Ecto neural progenitor cell (in vitro differentiated cells): ENCODE measurements at regions not wholly inside any gene's neighbourhood (a gene's known extent, or its start where the extent isn't known, plus 50 kb on each side); places are given as distances from the start of the nearest gene placed in this dataset.

Source experiments
- DNase-seq: peaks from one replicate; pipeline ENCODE4 v3.0.0-alpha.2; 2018; ENCODE audit warnings: low spot score

DNA sequence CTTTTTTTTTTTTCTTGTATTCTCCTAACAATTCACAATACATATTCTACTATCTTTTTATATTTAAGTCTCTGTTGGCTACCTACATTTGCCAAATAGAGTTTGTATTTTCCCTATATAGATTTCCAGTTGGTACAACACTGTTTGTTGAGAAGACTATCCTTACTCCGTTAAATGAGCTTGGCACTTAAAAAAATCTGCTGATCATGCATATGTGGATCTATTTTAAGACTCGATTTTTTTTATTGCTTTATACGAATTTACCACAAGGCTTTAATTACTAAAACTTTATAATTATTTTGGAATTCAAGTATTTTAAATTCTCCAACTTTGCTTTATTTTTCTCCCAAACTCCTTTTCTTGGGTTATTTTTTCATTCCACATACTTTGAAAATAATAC lies 855.6 kb downstream of the C6orf118 start:
- no peak for DNase-seq

DNA sequence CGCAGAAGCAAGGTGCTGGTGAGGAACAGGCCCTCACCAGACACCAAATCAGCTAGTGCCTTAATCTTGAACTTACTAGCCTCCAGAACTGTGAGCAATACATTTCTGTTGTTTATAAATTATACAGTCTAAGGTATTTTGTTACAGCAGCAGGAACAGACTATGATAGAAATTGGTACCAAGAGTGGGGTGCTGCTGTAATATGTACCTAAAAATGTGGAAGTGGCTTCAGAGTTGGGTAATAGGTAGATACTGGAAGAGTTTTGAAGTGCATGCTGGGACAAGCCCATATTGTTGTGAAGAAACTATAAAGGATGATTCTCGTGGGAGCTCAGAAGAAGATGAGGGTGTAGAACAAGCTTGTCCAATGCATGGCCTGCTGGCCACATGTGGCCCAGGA lies 866.8 kb downstream of the C6orf118 start:
- DNase-seq = no peak

DNA sequence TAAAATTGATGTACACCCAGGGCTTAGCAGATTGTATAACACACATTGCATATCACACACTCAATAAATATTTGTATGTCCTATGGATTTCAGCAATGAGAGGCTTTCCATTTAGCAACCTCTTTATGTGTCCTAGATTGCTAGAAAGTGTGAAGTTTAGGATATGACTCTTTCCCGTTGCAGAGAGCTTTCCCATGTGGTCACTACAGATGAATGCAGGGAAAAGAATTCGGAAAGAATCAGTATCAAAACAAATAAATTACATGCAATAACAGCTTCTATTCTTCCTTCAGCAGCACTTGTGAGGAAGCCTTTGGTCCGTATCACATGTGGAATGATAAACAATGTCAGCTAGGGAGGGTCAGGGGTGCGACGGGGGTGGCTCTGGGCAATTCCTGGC lies 870.1 kb downstream of the C6orf118 start:
- DNase-seq = no peak

DNA sequence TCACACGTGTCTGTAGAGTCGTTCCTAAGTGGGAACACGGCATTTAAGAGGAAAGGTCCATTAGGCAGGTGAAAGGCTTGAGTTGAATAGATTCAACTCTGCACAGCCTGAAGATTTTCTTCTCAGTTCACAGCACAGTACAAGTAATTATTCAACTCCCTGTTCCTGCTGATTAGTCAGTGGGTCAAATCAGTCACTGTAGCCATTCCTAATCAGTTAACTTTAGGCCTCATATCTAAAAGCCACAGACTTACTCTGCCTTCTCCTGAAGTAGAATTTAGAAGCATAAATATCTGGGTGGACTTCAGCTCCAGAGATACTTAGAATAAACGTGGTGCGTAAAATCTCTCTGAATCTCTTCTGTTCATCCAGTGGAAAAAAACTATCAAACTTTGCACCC lies 872.4 kb downstream of the C6orf118 start:
- DNase-seq = no peak

DNA sequence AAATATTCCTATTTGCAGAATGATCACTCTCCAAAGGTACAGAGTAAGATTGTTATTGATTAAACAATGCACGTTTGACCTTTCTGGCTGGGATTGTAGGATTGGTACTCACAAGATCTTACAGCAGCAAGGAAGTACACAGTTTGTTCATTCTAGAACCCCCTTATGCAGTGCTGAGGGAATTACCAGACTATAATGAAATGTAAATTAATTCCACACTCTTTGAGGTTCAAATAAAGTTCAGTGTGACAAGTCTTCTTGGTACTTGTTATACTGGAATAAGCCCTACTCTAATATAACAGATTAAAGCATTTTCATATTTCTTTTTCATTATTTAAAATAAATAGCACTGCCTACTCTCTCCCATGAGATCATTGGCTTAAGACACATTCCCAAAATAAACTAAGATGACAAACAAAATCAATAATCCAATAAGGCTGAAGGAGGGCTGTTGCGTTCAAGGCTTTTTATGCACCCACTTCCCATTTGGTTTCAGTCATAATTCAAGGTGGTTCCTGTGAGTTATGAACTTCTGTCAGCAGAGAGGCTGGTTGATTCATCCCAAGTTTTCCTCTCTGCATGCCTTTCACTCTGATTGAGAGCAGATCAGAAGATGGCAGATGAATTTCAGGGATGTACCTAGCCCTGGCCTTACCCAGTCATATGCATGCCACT lies 881.5 kb downstream of the C6orf118 start:
- DNase-seq = no peak

DNA sequence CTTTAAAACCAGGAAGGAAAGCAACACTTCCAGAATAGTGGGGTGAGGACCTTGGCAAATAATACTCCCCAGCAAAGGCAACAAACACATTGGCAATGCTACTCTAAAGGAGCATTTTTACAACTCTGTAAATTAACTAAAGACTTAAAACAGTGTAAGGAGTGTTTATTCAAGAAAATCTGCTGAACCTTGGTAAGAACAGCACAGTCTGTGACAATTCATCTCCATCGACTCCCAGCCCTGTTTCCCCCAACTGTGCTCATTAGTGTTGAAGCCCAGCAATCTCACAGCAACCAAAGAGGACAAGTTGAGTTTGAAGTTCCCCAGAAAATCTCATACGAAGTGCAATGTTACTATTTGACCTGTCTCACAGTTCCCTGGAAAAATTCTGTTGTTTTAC lies 884.9 kb downstream of the C6orf118 start:
- no peak for DNase-seq

DNA sequence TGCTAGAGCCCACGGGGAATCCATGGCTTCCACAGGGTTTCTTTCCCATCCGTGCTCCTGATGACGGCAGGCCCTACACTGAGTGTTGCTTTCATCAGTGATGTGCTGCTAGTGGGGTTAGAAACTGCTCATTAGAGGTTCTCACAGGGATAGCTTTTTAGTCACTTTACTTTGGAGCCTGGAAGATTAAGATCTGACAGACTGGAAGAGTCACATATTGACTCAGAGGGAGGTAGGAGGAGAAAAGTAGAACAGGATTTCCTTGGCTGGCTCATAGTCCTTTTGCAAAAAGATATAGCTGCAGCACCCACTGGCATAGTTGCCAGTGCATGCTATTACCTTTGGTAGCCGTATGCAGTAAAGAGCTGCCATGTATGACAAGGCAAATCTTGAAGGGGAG lies 890.3 kb downstream of the C6orf118 start:
- DNase-seq = no peak

DNA sequence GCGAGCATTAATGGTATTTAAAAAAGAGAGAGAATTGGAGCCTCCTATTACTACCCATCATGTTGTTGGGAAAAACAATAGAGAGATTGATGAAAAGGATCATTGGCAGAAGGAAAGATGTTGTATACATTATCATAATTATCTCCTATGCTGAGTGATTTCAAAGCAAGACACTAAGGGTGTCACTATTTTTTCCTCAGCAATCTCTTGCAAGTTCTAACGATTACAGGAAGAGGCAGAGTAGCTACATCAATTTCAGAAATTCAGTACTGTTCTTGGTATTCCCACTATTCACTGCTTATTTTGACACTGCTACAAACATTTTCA lies 891.2 kb downstream of the C6orf118 start:
- DNase-seq = no peak

DNA sequence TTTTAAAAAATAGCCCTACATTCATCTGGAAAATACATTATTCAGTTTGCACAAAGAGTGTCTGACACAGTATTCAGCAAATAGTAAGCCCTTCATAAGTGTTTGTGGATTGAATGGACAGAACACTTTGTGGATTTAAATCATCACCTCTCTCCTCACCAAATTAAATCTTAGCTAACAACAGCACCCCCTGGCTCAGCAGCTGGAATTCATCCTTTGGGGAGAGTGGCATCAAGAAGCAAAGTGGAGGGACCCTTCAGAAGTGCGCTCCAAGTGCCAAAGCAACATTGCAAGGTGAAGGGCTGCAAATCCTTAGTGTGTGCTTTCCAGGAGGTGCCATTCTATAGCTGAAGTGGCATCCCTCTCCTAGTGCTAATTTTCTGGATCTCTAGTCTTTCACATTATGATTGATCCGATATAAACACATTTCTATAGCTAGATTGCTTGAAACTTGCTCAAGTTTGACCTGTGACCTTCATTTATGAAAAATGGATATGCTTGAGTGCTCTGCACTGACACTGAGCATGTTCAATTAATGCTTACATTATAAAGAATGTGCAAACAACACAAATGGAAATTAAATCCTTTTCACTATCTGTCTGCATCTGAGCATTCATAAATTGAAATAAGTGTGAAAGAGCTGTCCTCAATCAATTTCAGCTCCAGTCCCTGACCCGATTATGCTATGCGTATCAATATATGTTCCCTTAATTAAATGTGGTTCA lies 891.7 kb downstream of the C6orf118 start:
- no peak for DNase-seq

DNA sequence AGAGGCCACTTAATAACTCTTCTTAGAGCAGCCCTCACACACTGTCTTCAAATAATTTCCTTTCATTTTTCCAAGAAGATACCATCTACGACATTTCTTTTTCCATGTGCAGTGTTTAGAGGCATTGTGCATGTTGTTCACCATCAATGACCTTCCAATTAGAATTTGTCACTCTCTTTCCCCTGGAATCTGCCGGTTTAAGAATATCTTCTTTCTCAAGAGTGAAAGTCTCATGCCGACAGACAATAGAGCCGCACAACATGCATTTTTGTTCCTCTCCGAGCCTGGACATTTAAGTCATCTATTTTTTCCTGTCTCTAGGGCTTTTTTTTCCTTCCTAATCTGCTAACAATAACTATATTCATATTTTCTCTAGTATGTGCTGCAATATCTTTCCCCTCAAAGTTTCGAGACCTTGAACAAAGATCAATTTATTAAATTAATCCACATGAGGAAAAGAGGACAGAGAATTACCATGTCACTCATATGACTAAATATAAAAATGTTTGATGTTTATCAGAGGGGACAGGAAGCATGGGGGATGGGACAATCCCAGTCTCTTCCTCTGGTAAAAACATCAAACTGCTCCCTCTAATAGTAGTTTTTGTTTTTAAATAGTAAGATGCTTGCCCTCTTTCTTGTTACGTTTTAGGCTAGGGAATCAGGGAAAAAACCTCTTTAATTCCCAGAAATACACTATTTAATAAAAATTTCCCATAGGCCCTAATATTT lies 893.4 kb downstream of the C6orf118 start:
- no peak for DNase-seq

DNA sequence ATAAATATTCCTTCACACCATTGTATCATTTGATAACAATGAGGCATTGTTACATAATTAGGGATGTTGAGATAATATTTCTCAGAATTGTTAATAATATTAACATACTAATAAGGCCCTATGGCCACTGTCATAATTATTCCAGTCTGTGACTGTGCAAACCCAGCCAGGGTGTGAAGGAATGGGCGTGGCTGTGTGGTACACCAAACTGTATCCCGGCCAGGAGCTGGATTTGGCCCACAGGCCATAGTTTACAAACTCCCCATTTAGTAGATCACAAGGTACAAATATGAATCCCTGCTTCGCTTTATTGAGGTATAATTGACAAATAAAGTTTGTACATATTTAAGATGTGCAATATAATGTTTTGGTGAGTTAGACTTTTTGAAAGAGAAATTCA lies 894.7 kb downstream of the C6orf118 start:
- DNase-seq = no peak

DNA sequence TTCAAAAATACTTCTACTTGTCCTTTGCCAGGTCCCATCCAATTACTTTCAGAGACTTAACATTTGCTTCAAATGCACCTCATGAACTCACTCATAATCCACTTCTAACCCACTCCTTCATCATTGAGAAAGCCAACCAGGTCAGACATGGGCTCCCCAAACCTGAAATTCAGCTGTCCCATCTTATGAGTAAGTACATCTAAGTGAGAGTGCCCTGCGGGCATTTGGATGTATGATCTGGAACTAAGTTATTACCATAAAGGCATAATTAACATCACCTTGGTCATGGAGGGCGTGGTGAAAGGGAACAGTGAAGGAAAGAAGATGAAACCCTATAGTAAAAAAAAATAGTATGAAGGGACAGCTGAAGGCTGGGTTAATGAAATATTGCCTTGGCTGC lies 896.8 kb downstream of the C6orf118 start:
- DNase-seq = no peak

DNA sequence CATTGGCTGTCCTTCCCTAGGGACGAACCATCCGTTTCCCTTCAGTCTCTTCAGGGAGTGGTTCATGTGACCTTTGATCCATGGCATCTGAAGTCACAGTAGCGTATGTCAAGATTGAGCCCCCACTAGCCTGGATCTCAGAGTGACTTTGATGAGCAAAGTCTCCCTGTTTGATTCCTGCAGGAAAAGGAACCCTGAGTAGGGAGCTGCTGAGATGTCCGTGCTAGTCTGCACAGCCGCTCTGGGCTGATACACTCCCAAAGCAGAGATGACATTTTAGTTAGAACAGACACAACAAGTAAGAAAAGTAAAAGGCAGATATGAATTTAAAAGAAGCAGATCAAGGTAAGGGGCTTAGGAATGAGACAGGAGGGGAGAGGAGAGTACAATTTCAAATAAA lies 899.4 kb downstream of the C6orf118 start:
- DNase-seq = no peak

DNA sequence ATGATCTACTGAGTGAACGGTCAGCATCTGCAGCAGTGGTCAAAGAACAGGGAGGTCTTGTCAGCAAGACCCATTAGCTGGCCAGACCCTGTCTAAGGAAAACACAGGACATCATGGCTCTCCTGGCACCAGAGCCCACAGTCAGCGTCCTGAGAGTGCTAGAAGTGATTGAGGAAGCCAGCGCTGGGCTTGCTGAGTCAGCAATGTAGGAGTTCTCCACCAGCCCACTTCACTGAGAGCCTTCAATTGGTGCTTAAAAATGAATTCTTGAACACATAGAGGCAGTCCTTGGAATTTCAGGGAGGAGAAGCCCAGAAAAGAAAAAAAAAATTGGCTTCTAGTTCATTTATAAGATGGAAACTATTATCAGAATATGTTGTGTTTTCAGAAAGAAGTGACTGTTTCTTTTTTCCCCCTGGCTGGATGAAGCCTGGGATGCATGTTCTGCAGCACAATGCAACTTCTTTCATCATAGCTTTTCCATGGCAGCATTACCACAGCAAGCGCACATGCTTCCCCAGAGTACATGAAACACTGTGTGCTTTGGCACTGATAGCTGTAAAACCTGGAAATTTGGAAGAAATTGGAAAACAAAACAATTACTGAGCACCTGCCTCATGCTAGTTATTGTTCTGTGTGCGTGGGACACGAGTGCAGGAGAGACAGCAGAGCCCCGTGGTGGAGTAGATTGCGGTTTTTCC lies 899.9 kb downstream of the C6orf118 start:
- no peak for DNase-seq

DNA sequence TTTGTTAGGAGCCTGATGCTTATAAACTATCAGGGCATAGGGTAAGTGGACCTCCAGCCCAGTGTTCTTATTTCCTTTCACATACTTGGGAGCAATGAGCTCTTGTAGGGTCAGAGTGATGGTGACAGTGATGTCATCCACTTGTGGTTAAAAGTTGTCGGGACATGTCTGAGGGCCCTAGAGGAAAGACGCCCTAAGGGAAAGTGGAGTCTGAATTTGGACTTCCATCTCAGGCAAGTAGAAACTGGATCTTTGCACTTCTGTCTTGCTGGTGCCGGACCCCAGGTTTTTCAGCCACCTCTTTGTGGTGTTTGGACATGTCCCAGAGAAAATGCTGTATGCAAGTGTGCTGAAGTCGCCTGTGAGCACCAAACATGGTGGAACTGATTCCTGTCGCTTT lies 900.5 kb downstream of the C6orf118 start:
- no peak for DNase-seq

DNA sequence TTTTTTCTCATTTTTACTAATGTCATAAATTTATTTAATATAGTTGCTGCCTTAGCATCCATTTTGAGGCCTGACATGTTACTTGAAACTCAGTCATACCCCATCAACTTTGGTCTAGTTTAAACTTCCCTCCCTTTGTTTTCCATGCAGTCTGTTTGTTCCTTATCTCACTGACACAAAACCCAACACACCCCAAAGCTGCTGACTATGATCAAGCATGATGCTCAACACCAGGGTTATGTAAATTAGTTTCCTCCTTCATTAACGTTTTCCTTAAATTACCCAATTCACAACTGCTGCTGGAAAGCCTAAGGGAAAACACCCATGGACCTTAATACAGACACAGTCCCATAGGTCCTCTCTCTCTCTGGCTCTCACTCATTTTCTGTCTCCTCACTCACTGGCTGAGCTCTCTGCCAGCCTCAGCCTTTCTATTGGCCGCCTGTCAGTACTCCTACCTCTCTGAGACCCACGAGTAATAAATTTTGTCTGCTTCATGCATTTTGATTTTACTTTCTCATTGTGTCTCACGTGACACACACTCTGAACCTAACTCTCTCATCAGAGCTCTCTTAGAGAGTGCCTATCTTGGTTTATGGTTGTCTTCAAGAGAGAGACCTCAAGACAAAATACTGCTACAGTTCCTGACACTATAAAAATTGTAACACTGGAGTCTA lies 904.5 kb downstream of the C6orf118 start:
- DNase-seq = no peak

DNA sequence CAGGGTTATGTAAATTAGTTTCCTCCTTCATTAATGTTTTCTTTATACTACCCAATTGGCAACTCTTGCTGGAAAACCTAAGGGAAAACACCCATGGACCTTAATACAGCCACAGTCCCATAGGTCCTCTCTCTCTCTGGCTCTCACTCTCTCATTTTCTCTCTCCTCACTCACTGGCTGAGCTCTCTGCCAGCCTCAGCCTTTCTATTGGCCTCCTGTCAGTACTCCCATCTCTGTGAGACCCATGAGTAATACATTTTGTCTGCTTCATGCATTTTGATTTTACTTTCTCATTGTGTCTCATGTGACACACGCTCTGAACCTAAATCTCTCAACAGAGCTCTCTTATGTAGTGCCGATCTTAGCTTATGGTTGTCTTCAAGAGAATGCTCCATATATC lies 907.5 kb downstream of the C6orf118 start:
- no peak for DNase-seq

DNA sequence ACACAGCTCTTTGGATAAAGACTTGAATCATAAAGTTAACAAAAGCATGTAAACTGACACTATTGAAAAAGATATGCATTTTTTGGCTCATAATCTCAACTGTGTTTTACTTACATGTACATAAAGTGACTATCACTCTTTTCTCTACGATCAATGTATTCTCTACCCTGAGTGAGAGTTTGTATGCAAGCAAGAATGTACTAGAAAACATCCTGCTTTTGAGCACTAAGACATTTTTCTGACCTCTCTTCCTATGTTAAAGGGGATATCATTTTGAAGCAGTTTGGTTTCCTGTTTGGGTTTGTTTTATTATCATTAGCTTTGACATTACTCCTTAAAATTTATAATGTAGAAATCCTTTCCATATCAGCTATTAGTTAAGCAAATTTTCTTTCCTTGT lies 910.8 kb downstream of the C6orf118 start:
- no peak for DNase-seq

DNA sequence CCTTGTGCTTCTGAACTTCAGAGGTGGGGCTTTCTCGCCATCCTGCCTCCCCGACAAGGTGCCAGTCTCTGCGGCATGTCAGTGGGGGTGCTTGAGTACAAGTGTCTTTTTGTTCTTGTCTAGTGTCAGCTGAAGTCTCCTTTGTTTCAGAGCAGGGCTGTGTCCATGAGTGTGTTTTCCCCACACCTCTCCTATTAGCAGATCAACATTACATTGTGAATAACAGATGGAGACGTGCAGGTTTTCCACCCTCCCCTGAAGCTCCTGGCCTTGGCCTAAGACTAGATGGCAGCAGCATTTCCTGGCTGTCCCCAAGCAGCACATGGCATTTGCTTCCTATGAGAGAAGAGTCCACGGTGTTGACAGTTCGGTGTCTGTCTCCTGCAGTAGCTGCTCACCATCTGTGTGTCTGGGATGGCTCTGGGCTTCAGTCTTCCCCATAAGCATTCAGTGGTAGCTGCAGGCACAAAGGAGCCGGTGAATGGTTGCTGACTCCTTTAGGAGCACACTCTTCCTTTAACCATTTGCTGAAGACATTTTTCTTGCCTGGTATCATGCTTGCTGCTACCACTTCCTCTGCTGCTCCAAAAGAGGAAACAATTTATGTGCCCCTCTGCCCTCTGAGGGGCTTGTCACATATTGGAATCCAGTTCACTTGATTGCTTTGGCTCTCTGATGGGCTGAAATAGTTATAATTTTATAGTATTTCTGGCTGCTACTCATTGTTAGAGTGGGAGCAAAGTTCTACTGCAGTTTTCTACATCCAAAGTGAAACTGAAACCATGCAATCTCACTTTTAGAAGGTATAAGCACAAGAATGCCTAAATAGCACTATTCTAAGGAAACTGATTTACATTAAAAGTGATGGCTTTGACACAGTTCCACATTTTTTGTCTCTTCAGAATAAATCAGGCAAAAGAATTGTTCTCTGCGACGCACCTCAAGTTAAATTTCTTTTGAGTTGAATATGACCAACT lies 913.0 kb downstream of the C6orf118 start:
- no peak for DNase-seq

DNA sequence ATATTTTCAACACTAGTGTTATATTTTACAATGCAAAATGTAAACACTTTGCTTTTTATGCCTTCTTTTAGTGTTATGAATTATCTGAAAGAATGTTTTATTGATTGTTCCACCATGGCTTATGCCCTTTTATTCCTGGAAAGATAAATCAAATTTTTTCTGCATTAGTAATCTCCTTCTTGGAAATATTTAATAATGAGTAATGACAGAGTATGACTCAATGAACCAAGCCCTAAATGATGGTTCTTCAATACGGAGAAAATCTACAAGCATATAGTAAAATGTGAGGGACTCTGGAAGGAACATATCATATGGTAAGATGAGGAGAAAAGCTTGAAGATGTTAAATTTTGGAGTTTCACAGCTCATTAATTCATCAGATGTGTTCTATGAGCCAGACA lies 929.6 kb downstream of the C6orf118 start:
- no peak for DNase-seq

DNA sequence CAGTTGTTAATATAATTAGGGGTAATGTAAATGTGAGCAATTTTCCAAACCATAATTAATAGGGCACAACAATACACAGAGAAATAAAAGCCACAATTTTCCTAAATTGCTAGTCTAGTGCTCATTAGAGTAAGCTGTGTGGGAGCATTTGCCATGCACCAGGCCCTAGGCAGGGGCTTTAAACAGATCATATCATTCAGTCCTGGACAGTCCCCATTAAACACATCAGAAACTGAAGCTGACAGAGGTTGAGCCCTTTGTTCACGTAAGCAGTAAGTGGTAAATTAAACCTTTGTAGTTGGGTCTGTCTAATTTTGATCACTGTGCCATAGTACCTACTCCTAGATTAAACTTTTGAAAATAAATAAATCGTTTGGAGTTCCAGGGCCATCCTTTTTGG lies 931.1 kb downstream of the C6orf118 start:
- DNase-seq = no peak
